GM13976 (cell line): ENCODE measurements at regions not wholly inside any gene's neighbourhood (a gene's known extent, or its start where the extent isn't known, plus 50 kb on each side); places are given as distances from the start of the nearest gene placed in this dataset.

Source experiments
- DNase-seq: peaks from one replicate; pipeline ENCODE4 v3.0.0; 2012; ENCODE audit warnings: low spot score
- CTCF ChIP-seq: IDR thresholded peaks from 2 replicates; pipeline ENCODE4 v1.5.1; 2012; ENCODE audit warnings: borderline replicate concordance, mild to moderate bottlenecking; ENCODE audit not compliant: insufficient read depth; ENCODE audit errors: extremely low read depth, missing control alignments, control extremely low read depth
- in situ Hi-C: fragments of 300-500 bp; cut with MboI; formaldehyde crosslinking; loops from one replicate; pipeline ENCODE4 v1.12.0; 2022; ENCODE audit warnings: low sequenced_read_pairs, mixed read lengths, inconsistent platforms; ENCODE audit not compliant: unreplicated experiment

DNA sequence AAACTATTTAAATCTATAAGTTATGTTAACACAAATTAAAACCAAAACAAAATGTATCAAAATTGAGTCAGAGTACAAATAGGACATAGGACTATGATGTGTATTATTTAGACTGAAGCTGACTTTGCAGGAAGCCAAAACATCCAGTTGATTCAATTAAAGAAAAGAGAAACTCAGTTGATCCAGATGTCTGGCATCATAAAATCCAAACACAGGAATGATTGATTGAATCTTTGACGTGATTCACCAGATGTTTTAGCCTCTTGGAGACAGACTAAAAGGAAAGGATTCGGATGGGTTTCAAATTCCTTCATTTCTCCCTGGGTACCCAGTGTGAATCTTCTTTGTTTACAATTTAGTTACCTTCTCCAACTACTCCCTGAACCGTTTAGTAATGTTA is 272.9 kb downstream of the IRS1 start:
- no peak for DNase-seq
- TF ChIP-seq CTCF, result no peak
- in situ Hi-C loops, result no loop called here

- in situ Hi-C loops, result no loop called here
- no peak for TF ChIP-seq CTCF
- DNase-seq, result no peak
Observed at GRCh38 chr2:226524381-226524843, 275.2 kb downstream of the IRS1 start.

DNA sequence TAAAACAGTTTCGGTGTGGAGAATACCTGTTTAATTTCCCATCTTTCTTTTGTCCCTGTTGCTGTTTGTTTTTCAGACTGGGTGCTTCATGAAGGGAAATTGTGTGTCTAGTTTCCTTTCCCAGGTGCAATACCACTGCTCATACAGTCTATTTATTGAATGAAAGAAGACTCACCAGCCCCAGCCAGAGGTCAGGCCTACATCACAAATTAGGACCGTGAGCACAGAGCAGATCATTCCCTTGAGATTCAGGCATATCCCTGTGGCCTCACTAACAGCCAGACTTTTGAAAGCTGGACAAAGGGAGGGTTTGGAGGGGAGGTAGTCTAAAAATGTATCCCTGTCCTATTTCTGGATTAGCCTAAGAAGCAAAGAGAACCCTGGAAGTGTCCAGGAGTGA is 278.9 kb downstream of the IRS1 start:
- DNase-seq, result no peak
- in situ Hi-C loops, result no loop called here
- TF ChIP-seq CTCF, result no peak

- no peak for TF ChIP-seq CTCF
- in situ Hi-C loops, result no loop called here
- no peak for DNase-seq
Observed at GRCh38 chr2:226515344-226516055, 284.1 kb downstream of the IRS1 start.

DNA sequence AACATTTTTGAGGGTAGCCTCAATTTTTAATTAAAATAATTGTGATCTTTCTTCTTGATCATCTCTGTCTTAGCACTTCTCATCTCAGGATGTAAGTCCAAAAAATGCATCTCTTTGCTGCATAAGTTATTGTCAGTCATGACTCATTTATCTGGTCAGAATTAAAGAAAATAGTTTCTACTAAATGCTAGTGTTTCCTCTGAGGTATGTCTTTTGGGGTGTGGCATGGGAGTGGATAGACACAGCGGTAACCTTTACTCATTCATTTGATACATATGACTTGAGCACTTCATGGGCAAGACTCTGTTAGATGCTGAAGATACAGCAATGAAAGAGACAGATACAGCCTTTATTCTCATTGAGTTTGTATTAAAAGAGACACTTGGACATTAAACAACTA is 284.7 kb downstream of the IRS1 start:
- in situ Hi-C loops, result no loop called here
- TF ChIP-seq CTCF, result no peak

GRCh38 chr2:226511311-226511710 is 288.3 kb downstream of the IRS1 start:
- TF ChIP-seq CTCF, result no peak
- in situ Hi-C loops, result no loop called here
- DNase-seq, result no peak

More for the DNA sequence above, 284.7 kb downstream of the IRS1 start:
- no peak for DNase-seq
